ENCODE measurements at regions not wholly inside any gene's neighbourhood (a gene's known extent, or its start where the extent isn't known, plus 50 kb on each side); places are given as distances from the start of the nearest gene placed in this dataset.

- H3K4me1 ChIP-seq (ENCODE audit: control insufficient read depth, insufficient read depth, low read depth, low read length), result no peaks in the 10 kb centered on the region
- no peak overlapping the region for H3K27ac ChIP-seq (ENCODE audit: low read length, poor library complexity, severe bottlenecking)
- H4K91ac ChIP-seq (ENCODE audit: low read length), result no peak overlapping the region
- H2BK15ac ChIP-seq (ENCODE audit: low read depth, poor library complexity, severe bottlenecking), result no peak overlapping the region
- no peak overlapping the region for H2AFZ ChIP-seq (ENCODE audit: low read depth, low read length)
- no peak overlapping the region for H3K14ac ChIP-seq (ENCODE audit: low read length in 2 of 2)
- no peaks in the 10 kb centered on the region for H3K79me1 ChIP-seq (replicated peaks; ENCODE audit: low read length, poor library complexity, severe bottlenecking)
- H3K18ac ChIP-seq (ENCODE audit: low read depth in 1 of 2, low read length in 2 of 2), result no peak overlapping the region
- H2BK5ac ChIP-seq (ENCODE audit: low read depth, low read length, poor library complexity, severe bottlenecking), result no peak overlapping the region
- H3K4ac ChIP-seq (ENCODE audit: low read depth in 1 of 2, low read length in 2 of 2), result no peak overlapping the region
- no peak overlapping the region for H4K8ac ChIP-seq (ENCODE audit: low read length)
- H2BK120ac ChIP-seq (ENCODE audit: low read depth, low read length), result no peak overlapping the region
- peak; percentile 29 for DNase-seq
- 93% methylated on average over 5 of the region's 5 CpGs for WGBS
- no peak overlapping the region for H3K4me2 ChIP-seq (ENCODE audit: low read length, poor library complexity, severe bottlenecking)
- no peak overlapping the region for H2BK12ac ChIP-seq (ENCODE audit: low read length in 2 of 2)
- H3K27me3 ChIP-seq (ENCODE audit: control insufficient read depth in 1 of 2, insufficient read depth in 1 of 2, low read length in 2 of 2), result no peaks in the 10 kb centered on the region
- H3K9me3 ChIP-seq (ENCODE audit: control insufficient read depth, low read length), result no peaks in the 10 kb centered on the region
- no peak overlapping the region for H3K23ac ChIP-seq (ENCODE audit: low read length in 2 of 2)
- H3K36me3 ChIP-seq (ENCODE audit: control insufficient read depth in 1 of 2, insufficient read depth in 2 of 2, low read depth in 1 of 2, low read length in 2 of 2), result no peaks in the 10 kb centered on the region
- H3K4me3 ChIP-seq (ENCODE audit: insufficient read depth in 1 of 2, low read depth in 1 of 2, low read length in 2 of 2), result no peak overlapping the region
- no peak overlapping the region for H2AK5ac ChIP-seq (ENCODE audit: low read length, severe bottlenecking)
- no peak overlapping the region for H3K9ac ChIP-seq (ENCODE audit: low read length)
These were observed 1407.4 kb upstream of the ZEB2 start for GRCh38 chr2:145927131-145927950.

- H3K4ac ChIP-seq (ENCODE audit: low read depth in 1 of 2, low read length in 2 of 2), result no peak overlapping the region
- no peak overlapping the region for H3K23ac ChIP-seq (ENCODE audit: low read length in 2 of 2)
- DNase-seq, result no peak
- H3K27me3 ChIP-seq (ENCODE audit: control insufficient read depth in 1 of 2, insufficient read depth in 1 of 2, low read length in 2 of 2), result no peaks in the 10 kb centered on the region
- H3K36me3 ChIP-seq (ENCODE audit: control insufficient read depth in 1 of 2, insufficient read depth in 2 of 2, low read depth in 1 of 2, low read length in 2 of 2), result no peaks in the 10 kb centered on the region
- no peak overlapping the region for H4K91ac ChIP-seq (ENCODE audit: low read length)
- H3K27ac ChIP-seq (ENCODE audit: low read length, poor library complexity, severe bottlenecking), result no peak overlapping the region
- 65% methylated on average over 3 of the region's 4 CpGs for WGBS
- H2BK5ac ChIP-seq (ENCODE audit: low read depth, low read length, poor library complexity, severe bottlenecking), result no peak overlapping the region
- no peak overlapping the region for H3K9ac ChIP-seq (ENCODE audit: low read length)
- H3K14ac ChIP-seq (ENCODE audit: low read length in 2 of 2), result no peak overlapping the region
- no peak overlapping the region for H3K18ac ChIP-seq (ENCODE audit: low read depth in 1 of 2, low read length in 2 of 2)
- no peaks in the 10 kb centered on the region for H3K9me3 ChIP-seq (ENCODE audit: control insufficient read depth, low read length)
- H2AFZ ChIP-seq (ENCODE audit: low read depth, low read length), result no peak overlapping the region
- no peak overlapping the region for H4K8ac ChIP-seq (ENCODE audit: low read length)
- no peaks in the 10 kb centered on the region for H3K79me1 ChIP-seq (replicated peaks; ENCODE audit: low read length, poor library complexity, severe bottlenecking)
- no peaks in the 10 kb centered on the region for H3K4me1 ChIP-seq (ENCODE audit: control insufficient read depth, insufficient read depth, low read depth, low read length)
- H2BK120ac ChIP-seq (ENCODE audit: low read depth, low read length), result no peak overlapping the region
- no peak overlapping the region for H3K4me3 ChIP-seq (ENCODE audit: insufficient read depth in 1 of 2, low read depth in 1 of 2, low read length in 2 of 2)
- H3K4me2 ChIP-seq (ENCODE audit: low read length, poor library complexity, severe bottlenecking), result no peak overlapping the region
- no peak overlapping the region for H2BK15ac ChIP-seq (ENCODE audit: low read depth, poor library complexity, severe bottlenecking)
- H2AK5ac ChIP-seq (ENCODE audit: low read length, severe bottlenecking), result no peak overlapping the region
- H2BK12ac ChIP-seq (ENCODE audit: low read length in 2 of 2), result no peak overlapping the region
These were observed 1405.7 kb upstream of the ZEB2 start for GRCh38 chr2:145925591-145925990.

GRCh38 chr2:145919477-145919876 is 1399.6 kb upstream of the ZEB2 start:
- Histone ChIP-seq H3K79me1 (replicated peaks; ENCODE audit: low read length, poor library complexity, severe bottlenecking) (no peaks in the 10 kb centered on the region), H4K91ac (ENCODE audit: low read length) (no peak overlapping the region), H2BK15ac (ENCODE audit: low read depth, poor library complexity, severe bottlenecking) (no peak overlapping the region), H3K4me2 (ENCODE audit: low read length, poor library complexity, severe bottlenecking) (no peak overlapping the region), H3K9me3 (ENCODE audit: control insufficient read depth, low read length) (no peaks in the 10 kb centered on the region), H2BK5ac (ENCODE audit: low read depth, low read length, poor library complexity, severe bottlenecking) (no peak overlapping the region), H2AK5ac (ENCODE audit: low read length, severe bottlenecking) (no peak overlapping the region), H3K14ac (ENCODE audit: low read length in 2 of 2) (no peak overlapping the region), H3K27me3 (ENCODE audit: control insufficient read depth in 1 of 2, insufficient read depth in 1 of 2, low read length in 2 of 2) (no peaks in the 10 kb centered on the region), H2AFZ (ENCODE audit: low read depth, low read length) (no peak overlapping the region), H3K9ac (ENCODE audit: low read length) (peak overlapping the region; percentile 48), H3K4ac (ENCODE audit: low read depth in 1 of 2, low read length in 2 of 2) (no peak overlapping the region), H4K8ac (ENCODE audit: low read length) (no peak overlapping the region), H3K4me3 (ENCODE audit: insufficient read depth in 1 of 2, low read depth in 1 of 2, low read length in 2 of 2) (no peak overlapping the region), H3K18ac (ENCODE audit: low read depth in 1 of 2, low read length in 2 of 2) (no peak overlapping the region), H3K27ac (ENCODE audit: low read length, poor library complexity, severe bottlenecking) (no peak overlapping the region), H3K36me3 (ENCODE audit: control insufficient read depth in 1 of 2, insufficient read depth in 2 of 2, low read depth in 1 of 2, low read length in 2 of 2) (no peaks in the 10 kb centered on the region), H2BK120ac (ENCODE audit: low read depth, low read length) (no peak overlapping the region), H3K4me1 (ENCODE audit: control insufficient read depth, insufficient read depth, low read depth, low read length) (no peaks in the 10 kb centered on the region), H2BK12ac (ENCODE audit: low read length in 2 of 2) (no peak overlapping the region), H3K23ac (ENCODE audit: low read length in 2 of 2) (no peak overlapping the region)
- no peak for DNase-seq
- WGBS, result no CpG with 5 or more reads among the region's 2 CpGs

- Histone ChIP-seq H3K9me3 (ENCODE audit: control insufficient read depth, low read length) (no peaks in the 10 kb centered on the region), H3K23ac (ENCODE audit: low read length in 2 of 2) (no peak overlapping the region), H3K4me2 (ENCODE audit: low read length, poor library complexity, severe bottlenecking) (no peak overlapping the region), H4K8ac (ENCODE audit: low read length) (no peak overlapping the region), H2AFZ (ENCODE audit: low read depth, low read length) (no peak overlapping the region), H3K9ac (ENCODE audit: low read length) (peak overlapping the region; percentile 48), H2BK120ac (ENCODE audit: low read depth, low read length) (no peak overlapping the region), H2BK15ac (ENCODE audit: low read depth, poor library complexity, severe bottlenecking) (no peak overlapping the region), H3K36me3 (ENCODE audit: control insufficient read depth in 1 of 2, insufficient read depth in 2 of 2, low read depth in 1 of 2, low read length in 2 of 2) (no peaks in the 10 kb centered on the region), H4K91ac (ENCODE audit: low read length) (no peak overlapping the region), H3K4ac (ENCODE audit: low read depth in 1 of 2, low read length in 2 of 2) (no peak overlapping the region), H3K4me3 (ENCODE audit: insufficient read depth in 1 of 2, low read depth in 1 of 2, low read length in 2 of 2) (no peak overlapping the region), H2AK5ac (ENCODE audit: low read length, severe bottlenecking) (no peak overlapping the region), H2BK12ac (ENCODE audit: low read length in 2 of 2) (no peak overlapping the region), H3K27me3 (ENCODE audit: control insufficient read depth in 1 of 2, insufficient read depth in 1 of 2, low read length in 2 of 2) (no peaks in the 10 kb centered on the region), H3K14ac (ENCODE audit: low read length in 2 of 2) (no peak overlapping the region), H3K79me1 (replicated peaks; ENCODE audit: low read length, poor library complexity, severe bottlenecking) (no peaks in the 10 kb centered on the region), H3K27ac (ENCODE audit: low read length, poor library complexity, severe bottlenecking) (no peak overlapping the region), H3K18ac (ENCODE audit: low read depth in 1 of 2, low read length in 2 of 2) (no peak overlapping the region), H2BK5ac (ENCODE audit: low read depth, low read length, poor library complexity, severe bottlenecking) (no peak overlapping the region), H3K4me1 (ENCODE audit: control insufficient read depth, insufficient read depth, low read depth, low read length) (no peaks in the 10 kb centered on the region)
- 100% methylated on average over 1 of the region's 1 CpG for WGBS
- DNase-seq, result no peak
These were observed 1399.0 kb upstream of the ZEB2 start for GRCh38 chr2:145918951-145919350.
